ENCODE measurements at regions not wholly inside any gene's neighbourhood (a gene's known extent, or its start where the extent isn't known, plus 50 kb on each side); places are given as distances from the start of the nearest gene placed in this dataset.
A peak's percentile ranks its signal among the peaks of the same experiment; 100 is the strongest.

DNA sequence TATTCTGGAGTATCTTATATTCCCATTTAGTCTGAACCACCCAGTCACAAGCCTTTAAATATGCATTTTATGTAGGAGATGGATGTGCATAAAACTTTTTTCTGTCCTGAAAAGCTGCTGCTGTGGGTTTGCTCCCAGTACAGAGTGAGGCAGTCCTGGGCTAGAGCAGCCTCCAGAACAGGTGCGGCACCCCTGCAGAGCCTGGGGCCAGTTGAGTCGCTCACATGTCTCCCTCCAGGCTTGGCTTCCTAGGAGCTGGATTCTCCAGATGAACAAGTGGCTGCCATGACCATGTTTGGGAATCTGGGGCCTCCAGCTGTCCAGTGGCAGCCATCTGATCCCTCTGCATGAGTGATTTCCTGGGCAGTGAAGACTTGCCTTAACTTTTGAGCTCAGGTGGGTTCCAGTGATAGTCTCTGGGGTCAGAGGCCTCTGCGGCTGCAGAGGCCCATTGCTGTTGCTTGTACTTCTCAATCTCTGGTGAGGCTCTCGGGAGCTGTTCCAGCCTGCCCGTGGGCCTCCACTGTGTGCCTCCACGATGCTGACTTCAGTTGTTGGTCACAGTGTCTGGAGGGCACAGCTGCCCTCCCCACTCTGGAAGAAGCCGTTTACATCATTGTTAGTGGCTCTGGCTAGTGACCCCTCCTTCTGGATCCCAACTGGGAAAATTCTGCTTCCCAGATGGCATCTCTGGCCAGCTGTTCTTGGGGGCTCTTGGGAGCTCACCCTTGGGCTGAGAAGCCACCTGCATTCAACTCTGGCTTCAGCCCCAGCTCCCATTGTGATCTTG is 120.4 kb downstream of the EMX2 start:
- no peak overlapping the region for H3K4me3 ChIP-seq (replicated peaks; ENCODE audit: low read depth, low read length)
- DNase-seq (ENCODE audit: low read depth) = no peak
- TF ChIP-seq CTCF (IDR thresholded peaks at IDR 0.05; ENCODE audit: low read length, missing control alignments) = no peak

DNA sequence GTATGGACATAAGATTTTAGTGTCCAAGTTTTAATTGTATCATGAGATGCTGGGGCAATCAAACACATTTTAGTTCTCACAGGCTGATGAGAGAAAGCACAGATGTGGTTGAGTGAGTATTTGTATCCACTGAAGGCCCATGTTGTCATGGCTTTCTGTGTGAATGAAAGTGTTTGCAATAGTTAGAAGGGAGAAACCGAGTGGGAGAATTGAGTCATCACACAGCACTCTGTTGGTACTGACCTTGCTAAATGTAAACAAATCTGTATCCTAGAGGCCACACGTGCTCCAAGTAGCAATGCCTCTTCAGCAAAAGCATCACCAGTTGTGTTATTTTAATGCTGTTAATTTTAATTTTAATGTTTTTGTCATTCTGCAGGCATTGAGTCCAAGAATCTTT is 121.2 kb downstream of the EMX2 start:
- peak; percentile 33 for DNase-seq (ENCODE audit: low read depth)
- no peak for TF ChIP-seq CTCF (IDR thresholded peaks at IDR 0.05; ENCODE audit: low read length, missing control alignments)
- H3K4me3 ChIP-seq (replicated peaks; ENCODE audit: low read depth, low read length) = no peak overlapping the region

- DNase-seq (ENCODE audit: low read depth) = no peak
- no peak overlapping the region for H3K4me3 ChIP-seq (replicated peaks; ENCODE audit: low read depth, low read length)
- TF ChIP-seq CTCF (IDR thresholded peaks at IDR 0.05; ENCODE audit: low read length, missing control alignments) = no peak
These were observed 121.7 kb downstream of the EMX2 start for GRCh38 chr10:117664288-117664687.

DNA sequence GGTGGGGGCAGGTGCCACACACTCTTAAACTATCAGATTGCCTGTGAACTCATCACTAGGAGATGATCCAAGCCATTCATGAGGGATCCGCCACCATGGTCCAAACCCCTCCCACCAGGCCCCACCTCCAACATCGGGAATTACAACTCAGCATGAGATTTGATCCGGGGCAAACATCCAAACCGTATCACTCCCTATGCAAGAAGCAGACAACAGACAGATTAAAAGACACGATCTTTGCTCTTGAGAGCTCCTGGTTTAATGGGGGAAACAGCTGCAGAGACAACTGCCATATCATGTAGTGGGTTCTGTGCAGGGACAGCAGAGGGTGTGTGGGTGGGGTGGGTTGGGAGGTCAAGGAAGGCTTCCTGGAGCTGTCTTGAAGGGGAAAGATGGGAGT is 123.6 kb downstream of the EMX2 start:
- DNase-seq (ENCODE audit: low read depth) = no peak
- H3K4me3 ChIP-seq (replicated peaks; ENCODE audit: low read depth, low read length) = no peak overlapping the region
- TF ChIP-seq CTCF (IDR thresholded peaks at IDR 0.05; ENCODE audit: low read length, missing control alignments) = no peak

DNA sequence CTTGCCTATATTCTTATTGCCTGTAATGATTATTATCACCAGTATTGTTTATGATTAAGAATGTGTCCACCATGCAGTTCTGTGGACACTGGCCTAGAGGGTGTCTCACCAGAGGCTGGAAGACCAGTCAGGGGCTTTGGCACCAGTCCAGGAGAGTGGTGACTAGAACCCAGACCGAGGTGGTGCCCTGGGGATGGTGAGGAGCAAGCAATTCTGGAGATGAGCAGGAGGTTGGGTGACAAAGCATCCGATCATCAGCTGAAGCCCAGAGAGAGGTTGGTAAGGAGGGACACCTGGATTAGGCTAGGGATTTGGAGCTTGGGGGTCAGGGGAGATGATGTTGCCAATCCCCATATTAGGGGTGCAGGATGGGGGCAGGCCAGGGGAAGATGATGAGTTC is 124.4 kb downstream of the EMX2 start:
- DNase-seq (ENCODE audit: low read depth) = no peak
- H3K4me3 ChIP-seq (replicated peaks; ENCODE audit: low read depth, low read length) = no peak overlapping the region
- TF ChIP-seq CTCF (IDR thresholded peaks at IDR 0.05; ENCODE audit: low read length, missing control alignments) = no peak

DNA sequence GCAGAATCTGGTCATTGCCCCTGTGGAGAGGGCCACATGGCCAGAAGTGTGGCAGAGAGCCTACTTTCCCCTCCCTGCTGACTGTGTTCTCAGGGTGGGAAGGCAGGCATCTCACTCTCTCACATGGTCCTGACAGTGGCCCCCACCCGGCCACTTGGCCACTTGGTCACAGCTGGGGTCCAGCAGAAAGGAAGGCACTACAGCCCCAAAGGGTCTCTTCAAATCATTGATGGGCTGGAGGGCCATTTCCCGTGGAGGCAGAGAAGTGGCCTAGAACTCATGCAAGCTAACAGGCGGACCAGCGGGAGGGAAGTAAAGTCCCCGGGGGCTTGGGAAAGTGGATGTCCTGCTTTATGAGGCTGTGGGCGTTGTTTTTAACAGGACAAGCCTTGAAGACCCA is 125.3 kb downstream of the EMX2 start:
- no peak overlapping the region for H3K4me3 ChIP-seq (replicated peaks; ENCODE audit: low read depth, low read length)
- TF ChIP-seq CTCF (IDR thresholded peaks at IDR 0.05; ENCODE audit: low read length, missing control alignments) = no peak
- DNase-seq (ENCODE audit: low read depth) = no peak
